Lower leg skin (tissue), 4 donors: ENCODE measurements at regions not wholly inside any gene's neighbourhood (a gene's known extent, or its start where the extent isn't known, plus 50 kb on each side); places are given as distances from the start of the nearest gene placed in this dataset.

ENCODE experiments used
- DNase-seq, 2 donors: peaks; one replicate each; pipeline ENCODE4 v3.0.0-alpha.2; 2019; ENCODE audit warnings: low spot score in 2 of 2
- H3K4me3 ChIP-seq: fragments of 200-600 bp; sonication (generic); 2 replicates; pipeline ENCODE4 v1.5.1; 2017; ENCODE audit warnings: mild to moderate bottlenecking, low read depth; ENCODE audit not compliant: poor library complexity, severe bottlenecking
- CTCF ChIP-seq, 3 donors: fragments of 450-650 bp; IDR thresholded peaks; one replicate each; pipeline ENCODE4 v1.5.1; 2016; ENCODE audit warnings: antibody characterized with exemption in 3 of 3, mild to moderate bottlenecking in 3 of 3, moderate library complexity in 2 of 3
- POLR2A ChIP-seq, 2 donors: fragments of 450-650 bp; IDR thresholded peaks; one replicate each; pipeline ENCODE4 v1.6.1; 2016 to 2017; ENCODE audit warnings: antibody characterized with exemption in 2 of 2, mild to moderate bottlenecking in 1 of 2, moderate library complexity in 1 of 2
- WGBS, 2 donors: methylation state at CpG; one replicate each; pipeline ENCODE4 v1.1.5; 2018; 5-methylcytosine and 5-hydroxymethylcytosine counted together
- intact Hi-C: fragments of 100-400 bp; cut with DNase I; formaldehyde crosslinking; loops from one replicate; pipeline ENCODE4 v1.15.0; 2023; ENCODE audit warnings: low total_unique reads

- 85 to 86% methylated on average over 3 of the region's 3 CpGs for WGBS, 2 donors
- intact Hi-C loops: no loop called here
- H3K4me3 ChIP-seq: no peak overlapping the region
- no peak for TF ChIP-seq CTCF (IDR thresholded peaks at IDR 0.05)
- TF ChIP-seq POLR2A (IDR thresholded peaks at IDR 0.05): no peak
- DNase-seq: no peak
Observed at GRCh38 chr6:1510239-1510638, 99.5 kb upstream of the FOXC1 start.

GRCh38 chr6:1513215-1513780 is 96.4 kb upstream of the FOXC1 start:
- WGBS, 2 donors: 49 to 65% methylated on average over 3 of the region's 3 CpGs
- intact Hi-C loops: no loop called here
- TF ChIP-seq POLR2A (IDR thresholded peaks at IDR 0.05) (no peak), CTCF (IDR thresholded peaks at IDR 0.05) (no peak)
- DNase-seq: no peak
- H3K4me3 ChIP-seq: no peak overlapping the region

- 69 to 92% methylated on average over 3 of the region's 3 CpGs for WGBS, 2 donors
- DNase-seq: no peak
- no peak overlapping the region for H3K4me3 ChIP-seq
- intact Hi-C loops: no loop called here
- no peak for TF ChIP-seq CTCF (IDR thresholded peaks at IDR 0.05)
- TF ChIP-seq POLR2A (IDR thresholded peaks at IDR 0.05): no peak
Observed at GRCh38 chr6:1514078-1514477, 95.6 kb upstream of the FOXC1 start.

- no peak for DNase-seq
- TF ChIP-seq CTCF (IDR thresholded peaks at IDR 0.05) (no peak), POLR2A (IDR thresholded peaks at IDR 0.05) (no peak)
- H3K4me3 ChIP-seq: no peak overlapping the region
- WGBS, 2 donors: 94 to 95% methylated on average over 16 to 22 of the region's 31 CpGs
- intact Hi-C loops: no loop called here
Observed at GRCh38 chr6:1515280-1515679, 94.4 kb upstream of the FOXC1 start.

GRCh38 chr6:1515781-1516180 is 93.9 kb upstream of the FOXC1 start:
- intact Hi-C loops: no loop called here
- DNase-seq: no peak
- H3K4me3 ChIP-seq: no peak overlapping the region
- WGBS, 2 donors: 97 to 99% methylated on average over 4 of the region's 4 CpGs
- TF ChIP-seq CTCF (IDR thresholded peaks at IDR 0.05) (no peak), POLR2A (IDR thresholded peaks at IDR 0.05) (no peak)
